ENCODE measurements at regions not wholly inside any gene's neighbourhood (a gene's known extent, or its start where the extent isn't known, plus 50 kb on each side); places are given as distances from the start of the nearest gene placed in this dataset.
"Not testable (repeated sequence)": the region's sequence is repeated elsewhere in the genome, so short reads cannot be mapped to it uniquely, and the experiment has no call there.

- no peak for DNase-seq
These were observed 547.3 kb upstream of the MIR17HG start for GRCh38 chr13:90800082-90800746.

- no peak for DNase-seq
These were observed 545.9 kb upstream of the MIR17HG start for GRCh38 chr13:90801621-90802020.

- no peak for DNase-seq
These were observed 544.3 kb upstream of the MIR17HG start for GRCh38 chr13:90803210-90803609.

GRCh38 chr13:90806016-90806615 is 541.4 kb upstream of the MIR17HG start:
- DNase-seq, result no peak

- no peak for DNase-seq
These were observed 540.6 kb upstream of the MIR17HG start for GRCh38 chr13:90806892-90807291.

- DNase-seq, result no peak
These were observed 538.6 kb upstream of the MIR17HG start for GRCh38 chr13:90808838-90809237.

GRCh38 chr13:90824032-90824431 is 523.5 kb upstream of the MIR17HG start:
- DNase-seq, result no peak

- no peak for DNase-seq
These were observed 520.8 kb upstream of the MIR17HG start for GRCh38 chr13:90826688-90827087.

- no peak for DNase-seq
These were observed 516.7 kb upstream of the MIR17HG start for GRCh38 chr13:90830782-90831181.

- no peak for DNase-seq
These were observed 513.5 kb upstream of the MIR17HG start for GRCh38 chr13:90833951-90834350.

GRCh38 chr13:90834700-90835099 is 512.8 kb upstream of the MIR17HG start:
- DNase-seq, result no peak

GRCh38 chr13:90835826-90836225 is 511.7 kb upstream of the MIR17HG start:
- no peak for DNase-seq

- DNase-seq, result no peak
These were observed 509.0 kb upstream of the MIR17HG start for GRCh38 chr13:90838317-90838960.

GRCh38 chr13:90839061-90839460 is 508.4 kb upstream of the MIR17HG start:
- DNase-seq, result no peak

GRCh38 chr13:90846936-90847335 is 500.6 kb upstream of the MIR17HG start:
- no peak for DNase-seq

GRCh38 chr13:90853666-90854065 is 493.8 kb upstream of the MIR17HG start:
- DNase-seq, result not testable (repeated sequence)

- DNase-seq, result no peak
These were observed 489.6 kb upstream of the MIR17HG start for GRCh38 chr13:90857921-90858320.

GRCh38 chr13:90866006-90866405 is 481.5 kb upstream of the MIR17HG start:
- no peak for DNase-seq

GRCh38 chr13:90867336-90867683 is 480.2 kb upstream of the MIR17HG start:
- peak; percentile 54 for DNase-seq

- peak; percentile 14 for DNase-seq
These were observed 479.1 kb upstream of the MIR17HG start for GRCh38 chr13:90868321-90868920.

- DNase-seq, result no peak
These were observed 477.9 kb upstream of the MIR17HG start for GRCh38 chr13:90869580-90869979.

- DNase-seq, result no peak
These were observed 474.9 kb upstream of the MIR17HG start for GRCh38 chr13:90872491-90873025.

GRCh38 chr13:90880790-90881189 is 466.7 kb upstream of the MIR17HG start:
- DNase-seq, result no peak

GRCh38 chr13:90882551-90882950 is 464.9 kb upstream of the MIR17HG start:
- DNase-seq, result no peak

Measured in HCEC 1CT (cell line).